H9 (cell line): ENCODE measurements at regions not wholly inside any gene's neighbourhood (a gene's known extent, or its start where the extent isn't known, plus 50 kb on each side); places are given as distances from the start of the nearest gene placed in this dataset.

Experiments
- DNase-seq: peaks from one replicate; pipeline ENCODE4 v3.0.0-alpha.2; 2017
- H2AFZ ChIP-seq: one replicate; pipeline ENCODE4 v1.6.1; 2013; ENCODE audit warnings: mild to moderate bottlenecking, low read length, control low read depth, moderate library complexity
- H2AK5ac ChIP-seq: 2 replicates; pipeline ENCODE4 v1.6.1; 2013; ENCODE audit warnings: low read length, control low read depth, mixed read lengths; ENCODE audit not compliant: insufficient read length
- H2BK120ac ChIP-seq: one replicate; pipeline ENCODE4 v1.6.1; 2013; ENCODE audit warnings: low read depth, mild to moderate bottlenecking, low read length, control low read depth, inconsistent platforms; ENCODE audit not compliant: poor library complexity, severe bottlenecking
- H2BK12ac ChIP-seq: 2 replicates; pipeline ENCODE4 v1.6.1; 2013; ENCODE audit warnings: low read length, control low read depth, mixed read lengths, low read depth; ENCODE audit not compliant: insufficient read length
- H2BK15ac ChIP-seq: 2 replicates; pipeline ENCODE4 v1.6.1; 2013; ENCODE audit warnings: low read depth, low read length, control low read depth
- H2BK20ac ChIP-seq: one replicate; pipeline ENCODE4 v1.6.1; 2013; ENCODE audit warnings: low read depth, mild to moderate bottlenecking, low read length, control low read depth, inconsistent platforms; ENCODE audit not compliant: poor library complexity, severe bottlenecking
- H2BK5ac ChIP-seq: 2 replicates; pipeline ENCODE4 v1.6.1; 2013; ENCODE audit warnings: low read length, control low read depth, mixed read lengths; ENCODE audit not compliant: insufficient read length
- H3K14ac ChIP-seq: 2 replicates; pipeline ENCODE4 v1.6.1; 2013; ENCODE audit warnings: low read length, control low read depth; ENCODE audit not compliant: insufficient read depth
- H3K18ac ChIP-seq: 2 replicates; pipeline ENCODE4 v1.6.1; 2013; ENCODE audit warnings: low read depth, mild to moderate bottlenecking, mixed read lengths, low read length, control low read depth; ENCODE audit not compliant: insufficient read length
- H3K23ac ChIP-seq: 2 replicates; pipeline ENCODE4 v1.6.1; 2013; ENCODE audit warnings: low read length, control low read depth, mixed read lengths, low read depth; ENCODE audit not compliant: insufficient read length
- H3K23me2 ChIP-seq: 2 replicates; pipeline ENCODE4 v1.6.1; 2013; ENCODE audit warnings: low read depth, mild to moderate bottlenecking, mixed read lengths, low read length, control low read depth; ENCODE audit not compliant: insufficient read length, poor library complexity, severe bottlenecking
- H3K27ac ChIP-seq: 2 replicates; pipeline ENCODE4 v1.5.1; 2013; ENCODE audit warnings: low read length, control low read depth, mixed read lengths, low read depth; ENCODE audit not compliant: insufficient read length
- H3K27me3 ChIP-seq: 2 replicates; pipeline ENCODE4 v1.6.1; 2013; ENCODE audit warnings: low read length, control low read depth, inconsistent platforms; ENCODE audit not compliant: insufficient read depth
- H3K4ac ChIP-seq: 2 replicates; pipeline ENCODE4 v1.6.1; 2013; ENCODE audit warnings: low read depth, mild to moderate bottlenecking, control low read depth, inconsistent platforms, low read length, moderate library complexity
- H3K4me1 ChIP-seq: 2 replicates; pipeline ENCODE4 v1.6.1; 2013; ENCODE audit warnings: low read length, control low read depth, inconsistent platforms; ENCODE audit not compliant: insufficient read depth
- H3K4me2 ChIP-seq: 2 replicates; pipeline ENCODE4 v1.6.1; 2013; ENCODE audit warnings: low read length, control low read depth, mixed read lengths; ENCODE audit not compliant: insufficient read length, insufficient read depth
- H3K56ac ChIP-seq: 2 replicates; pipeline ENCODE4 v1.6.1; 2013; ENCODE audit warnings: low read depth, mild to moderate bottlenecking, mixed read lengths, low read length, control low read depth; ENCODE audit not compliant: insufficient read length
- H3K79me1 ChIP-seq: 2 replicates; pipeline ENCODE4 v1.6.1; 2013; ENCODE audit warnings: low read depth, mild to moderate bottlenecking, moderate library complexity, low read length, control low read depth, inconsistent platforms; ENCODE audit not compliant: insufficient read depth, poor library complexity, severe bottlenecking
- H3K79me2 ChIP-seq: 2 replicates; pipeline ENCODE4 v1.6.1; 2013; ENCODE audit warnings: low read length, control low read depth, inconsistent platforms; ENCODE audit not compliant: insufficient read depth
- H3K9ac ChIP-seq: 2 replicates; pipeline ENCODE4 v1.6.1; 2013; ENCODE audit warnings: low read length, control low read depth, mixed read lengths; ENCODE audit not compliant: insufficient read length; ENCODE audit errors: extremely low read depth
- H3K9me3 ChIP-seq: one replicate; pipeline ENCODE4 v1.6.1; 2013; ENCODE audit warnings: low read depth, low read length, inconsistent platforms; ENCODE audit not compliant: control insufficient read depth
- H3T11ph ChIP-seq: one replicate; pipeline ENCODE4 v1.6.1; 2013; ENCODE audit warnings: mild to moderate bottlenecking, low read length, control low read depth, inconsistent platforms
- H4K20me1 ChIP-seq: one replicate; pipeline ENCODE4 v1.6.1; 2013; ENCODE audit not compliant: control insufficient read depth, insufficient read length, insufficient read depth
- H4K5ac ChIP-seq: 2 replicates; pipeline ENCODE4 v1.6.1; 2013; ENCODE audit warnings: low read depth, mild to moderate bottlenecking, mixed read lengths, low read length, control low read depth; ENCODE audit not compliant: insufficient read length
- H4K8ac ChIP-seq: replicated peaks from 2 replicates; pipeline ENCODE4 v1.6.1; 2013; ENCODE audit warnings: low read length, control low read depth, mixed read lengths, low read depth; ENCODE audit not compliant: insufficient read length
- H4K91ac ChIP-seq: 2 replicates; pipeline ENCODE4 v1.6.1; 2013; ENCODE audit warnings: low read depth, mild to moderate bottlenecking, moderate library complexity, mixed read lengths, low read length, control low read depth; ENCODE audit not compliant: insufficient read length
- H3K27ac Mint-ChIP-seq, 3 experiments: 2 replicates in 2 of 3; 3 replicates in 1 of 3; pipeline ENCODE4 v1.8.0; 2020 to 2021; ENCODE audit warnings: mixed read lengths in 3 of 3, mild to moderate bottlenecking in 1 of 3, moderate library complexity in 1 of 3
- H3K27me3 Mint-ChIP-seq: 2 replicates; pipeline ENCODE4 v1.8.0; 2021; ENCODE audit warnings: low read depth, mild to moderate bottlenecking, moderate library complexity, mixed read lengths
- H3K36me3 Mint-ChIP-seq, 3 experiments: 2 replicates in 2 of 3; 3 replicates in 1 of 3; pipeline ENCODE4 v1.8.0; 2020 to 2021; ENCODE audit warnings: low read depth in 3 of 3, mixed read lengths in 3 of 3; ENCODE audit not compliant: insufficient read depth in 1 of 3
- H3K4me1 Mint-ChIP-seq, 2 experiments: 2 replicates each; pipeline ENCODE4 v1.8.0; 2020; ENCODE audit warnings: mixed read lengths in 2 of 2
- H3K4me3 Mint-ChIP-seq, 2 experiments: 2 replicates in 1 of 2; 3 replicates in 1 of 2; pipeline ENCODE4 v1.8.0; 2020 to 2021; ENCODE audit warnings: mild to moderate bottlenecking in 2 of 2, mixed read lengths in 2 of 2, moderate library complexity in 1 of 2
- H3K9me3 Mint-ChIP-seq, 2 experiments: 2 replicates in 1 of 2; 3 replicates in 1 of 2; pipeline ENCODE4 v1.8.0; 2020; ENCODE audit warnings: mild to moderate bottlenecking in 2 of 2, mixed read lengths in 2 of 2, moderate library complexity in 1 of 2
- CTCF ChIP-seq: fragments of 200-600 bp; sonication (generic); conservative IDR thresholded peaks from 3 replicates; pipeline ENCODE4 v1.8.0; 2021; ENCODE audit warnings: antibody characterized with exemption, mild to moderate bottlenecking
- WGBS: extraction: QIAGEN DNeasy Blood & Tissue Kit; methylation state at CpG from one replicate; pipeline ENCODE4 v1.1.7; 2013; ENCODE audit warnings: missing lambda C conversion rate, low lambda C conversion rate, mixed read lengths; ENCODE audit not compliant: insufficient read length; ENCODE audit errors: extremely low coverage; 5-methylcytosine and 5-hydroxymethylcytosine counted together

- Mint-ChIP-seq H3K27me3 (no peaks in the 10 kb centered on the region), H3K27ac (no peak overlapping the region), H3K9me3 (no peaks in the 10 kb centered on the region), H3K36me3 (no peaks in the 10 kb centered on the region), H3K4me1 (peaks cover 22 to 31% of the 10 kb centered on the region in 2 experiments), H3K4me3 (no peak overlapping the region)
- H3K9ac ChIP-seq = no peak overlapping the region
- H3K56ac ChIP-seq = no peak overlapping the region
- peaks cover 2% of the 10 kb centered on the region; the same call in 1 of the 2 replicates for H3K4me1 ChIP-seq
- WGBS = no CpG with 5 or more reads among the region's 6 CpGs
- H4K8ac ChIP-seq = no peak overlapping the region
- no peak overlapping the region for H2BK12ac ChIP-seq
- H3K9me3 ChIP-seq = no peaks in the 10 kb centered on the region
- H3K23me2 ChIP-seq = no peaks in the 10 kb centered on the region
- no peak overlapping the region for H3K4ac ChIP-seq
- H3K23ac ChIP-seq = no peak overlapping the region
- no peaks in the 10 kb centered on the region for H3K79me1 ChIP-seq
- H3K27ac ChIP-seq = no peak overlapping the region
- no peak overlapping the region for H4K5ac ChIP-seq
- H2BK120ac ChIP-seq = no peak overlapping the region
- H2BK15ac ChIP-seq = no peak overlapping the region
- H3K79me2 ChIP-seq = no peaks in the 10 kb centered on the region
- TF ChIP-seq CTCF = no peak
- H3T11ph ChIP-seq = no peak overlapping the region
- H2BK5ac ChIP-seq = no peak overlapping the region
- DNase-seq = no peak
- H2AK5ac ChIP-seq = no peak overlapping the region
- H3K18ac ChIP-seq = no peak overlapping the region
- H4K20me1 ChIP-seq = no peaks in the 10 kb centered on the region
- H3K27me3 ChIP-seq = no peaks in the 10 kb centered on the region
- no peak overlapping the region for H4K91ac ChIP-seq
- no peak overlapping the region for H3K4me2 ChIP-seq
- H3K14ac ChIP-seq = no peak overlapping the region
- H2AFZ ChIP-seq = no peak overlapping the region
- no peak overlapping the region for H2BK20ac ChIP-seq
Observed at GRCh38 chr3:66598168-66598567, 97.3 kb upstream of the LRIG1 start.
